ENCODE measurements at regions not wholly inside any gene's neighbourhood (a gene's known extent, or its start where the extent isn't known, plus 50 kb on each side); places are given as distances from the start of the nearest gene placed in this dataset.

DNA sequence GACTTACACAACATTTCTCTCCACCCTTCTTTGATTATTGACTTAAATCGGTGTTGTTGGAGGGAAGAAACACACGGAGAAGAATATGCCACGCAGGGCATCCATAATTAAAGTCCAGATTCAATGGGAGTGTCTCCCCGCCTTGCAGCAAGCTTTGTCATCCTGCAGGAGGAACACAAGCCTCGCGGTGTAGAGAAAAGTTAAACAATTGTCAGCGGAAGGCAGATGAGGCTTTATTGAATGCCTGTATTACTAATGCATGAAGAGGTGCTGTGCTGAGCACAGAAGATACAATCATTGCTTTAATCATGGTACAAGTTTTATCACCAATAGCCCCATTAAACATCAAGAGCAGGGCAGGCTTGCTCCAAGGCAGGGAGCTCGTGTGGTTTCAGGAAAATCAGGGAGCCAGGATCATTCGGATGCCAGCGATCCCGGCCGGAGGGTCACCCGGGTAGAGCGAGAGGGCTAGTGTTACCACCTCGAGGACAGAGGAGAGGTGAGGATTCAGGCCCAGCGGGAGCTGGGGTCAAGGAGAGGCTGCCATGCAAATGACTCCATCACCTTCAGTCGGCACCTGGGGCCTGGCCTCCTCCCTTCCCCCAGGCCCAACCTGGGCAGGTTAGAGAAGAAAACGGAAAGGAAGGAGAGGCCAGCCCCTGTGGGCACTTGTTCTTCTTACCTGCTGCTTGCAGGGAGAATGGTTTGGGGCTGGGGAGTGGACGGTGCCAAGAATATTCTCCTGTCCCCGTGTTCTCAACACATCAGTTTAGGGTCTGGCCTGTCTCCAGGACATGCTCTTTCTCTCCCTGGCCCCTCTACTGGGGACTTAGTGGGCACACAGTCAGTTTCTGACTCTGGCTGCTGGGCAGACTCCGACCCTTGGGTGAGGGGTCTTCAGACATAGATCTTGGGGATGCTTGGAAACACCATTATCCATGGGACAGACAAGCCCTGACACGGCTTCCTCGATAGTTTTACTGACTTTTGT, 289.5 kb downstream of the IRX2 start:
- no peaks in the 10 kb centered on the region for H3K36me3 ChIP-seq
- H3K4me1 ChIP-seq: no peaks in the 10 kb centered on the region
- H3K4me3 ChIP-seq: no peak overlapping the region
- H3K27me3 ChIP-seq: no peaks in the 10 kb centered on the region
- TF ChIP-seq, protein P1, sequence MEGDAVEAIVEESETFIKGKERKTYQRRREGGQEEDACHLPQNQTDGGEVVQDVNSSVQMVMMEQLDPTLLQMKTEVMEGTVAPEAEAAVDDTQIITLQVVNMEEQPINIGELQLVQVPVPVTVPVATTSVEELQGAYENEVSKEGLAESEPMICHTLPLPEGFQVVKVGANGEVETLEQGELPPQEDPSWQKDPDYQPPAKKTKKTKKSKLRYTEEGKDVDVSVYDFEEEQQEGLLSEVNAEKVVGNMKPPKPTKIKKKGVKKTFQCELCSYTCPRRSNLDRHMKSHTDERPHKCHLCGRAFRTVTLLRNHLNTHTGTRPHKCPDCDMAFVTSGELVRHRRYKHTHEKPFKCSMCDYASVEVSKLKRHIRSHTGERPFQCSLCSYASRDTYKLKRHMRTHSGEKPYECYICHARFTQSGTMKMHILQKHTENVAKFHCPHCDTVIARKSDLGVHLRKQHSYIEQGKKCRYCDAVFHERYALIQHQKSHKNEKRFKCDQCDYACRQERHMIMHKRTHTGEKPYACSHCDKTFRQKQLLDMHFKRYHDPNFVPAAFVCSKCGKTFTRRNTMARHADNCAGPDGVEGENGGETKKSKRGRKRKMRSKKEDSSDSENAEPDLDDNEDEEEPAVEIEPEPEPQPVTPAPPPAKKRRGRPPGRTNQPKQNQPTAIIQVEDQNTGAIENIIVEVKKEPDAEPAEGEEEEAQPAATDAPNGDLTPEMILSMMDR (IDR thresholded peaks at IDR 0.05): no peak
- no peak overlapping the region for H3K27ac ChIP-seq
- no peaks in the 10 kb centered on the region for H3K9me3 ChIP-seq
- no peak for DNase-seq
- intact Hi-C loops (cut with DNase I; ENCODE audit: low total_unique reads): no loop called here

DNA sequence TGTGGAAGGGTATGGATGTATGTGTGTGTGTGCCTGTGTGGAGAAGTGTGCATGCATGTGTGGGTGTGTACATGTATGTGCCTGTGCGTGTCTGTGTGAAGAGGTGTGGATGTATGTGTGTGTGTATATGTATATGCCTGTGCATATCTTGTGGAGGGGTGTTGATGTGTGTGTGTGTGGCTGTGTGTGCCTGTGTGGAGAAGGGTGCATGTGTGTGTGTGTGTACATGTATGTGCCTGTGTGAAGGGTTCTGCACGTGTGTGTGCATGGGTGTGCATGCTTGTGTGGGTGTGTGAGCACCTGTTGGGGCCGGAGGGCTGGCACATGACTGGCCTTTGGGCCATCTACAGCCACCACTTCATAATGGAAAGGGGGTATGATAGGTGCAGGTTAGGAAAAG, 291.4 kb downstream of the IRX2 start:
- intact Hi-C loops (cut with DNase I; ENCODE audit: low total_unique reads): no loop called here
- H3K27ac ChIP-seq: no peak overlapping the region
- H3K4me3 ChIP-seq: no peak overlapping the region
- H3K27me3 ChIP-seq: no peaks in the 10 kb centered on the region
- no peaks in the 10 kb centered on the region for H3K4me1 ChIP-seq
- no peaks in the 10 kb centered on the region for H3K36me3 ChIP-seq
- TF ChIP-seq, protein P1 (IDR thresholded peaks at IDR 0.05): no peak
- DNase-seq: no peak
- H3K9me3 ChIP-seq: no peaks in the 10 kb centered on the region

DNA sequence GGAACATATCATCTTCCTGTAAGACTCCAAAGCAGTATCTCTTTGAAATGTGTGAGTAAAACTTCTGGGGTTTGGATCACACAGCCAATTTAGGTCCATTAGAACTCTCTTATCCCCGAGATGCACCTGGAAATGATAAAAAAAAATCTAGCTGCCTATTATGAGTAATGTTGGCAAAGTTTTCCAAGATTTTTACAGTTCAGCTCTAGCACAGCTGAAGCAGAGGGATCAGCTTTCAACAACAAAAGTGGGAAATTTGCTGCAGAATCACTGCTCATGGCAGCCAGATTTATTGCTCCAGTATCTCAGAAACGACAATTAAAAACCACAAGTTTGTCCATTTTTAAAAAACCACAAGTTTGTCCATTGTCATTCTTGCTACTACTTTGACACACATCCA, 292.2 kb downstream of the IRX2 start:
- Histone ChIP-seq H3K4me1 (no peaks in the 10 kb centered on the region), H3K4me3 (no peak overlapping the region), H3K9me3 (no peaks in the 10 kb centered on the region), H3K36me3 (no peaks in the 10 kb centered on the region), H3K27ac (no peak overlapping the region), H3K27me3 (no peaks in the 10 kb centered on the region)
- DNase-seq: no peak
- TF ChIP-seq, protein P1 (IDR thresholded peaks at IDR 0.05): no peak
- intact Hi-C loops (cut with DNase I; ENCODE audit: low total_unique reads): no loop called here

DNA sequence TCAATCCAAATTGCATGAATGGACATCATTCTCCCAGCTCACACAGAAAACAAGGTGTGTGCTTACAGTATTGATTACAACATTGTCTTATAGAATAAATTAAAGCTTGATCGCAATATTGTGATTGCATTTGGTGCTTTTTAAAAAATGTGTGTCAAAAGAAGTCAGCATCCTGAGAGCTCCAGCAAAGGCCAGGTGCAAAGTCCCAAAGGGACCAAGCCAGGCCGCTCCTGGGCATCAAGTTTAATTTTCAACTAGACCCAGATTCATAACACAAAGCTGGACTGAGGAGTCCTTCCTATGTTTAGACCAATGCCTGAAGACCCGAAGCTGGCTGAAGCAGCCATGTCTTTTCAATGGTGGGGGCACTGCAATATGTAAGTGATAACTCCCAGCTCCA, 295.6 kb downstream of the IRX2 start:
- no peak overlapping the region for H3K27ac ChIP-seq
- no peaks in the 10 kb centered on the region for H3K36me3 ChIP-seq
- DNase-seq: no peak
- no peaks in the 10 kb centered on the region for H3K4me1 ChIP-seq
- TF ChIP-seq, protein P1 (IDR thresholded peaks at IDR 0.05): no peak
- no peaks in the 10 kb centered on the region for H3K9me3 ChIP-seq
- intact Hi-C loops (cut with DNase I; ENCODE audit: low total_unique reads): no loop called here
- H3K4me3 ChIP-seq: no peak overlapping the region
- no peaks in the 10 kb centered on the region for H3K27me3 ChIP-seq

DNA sequence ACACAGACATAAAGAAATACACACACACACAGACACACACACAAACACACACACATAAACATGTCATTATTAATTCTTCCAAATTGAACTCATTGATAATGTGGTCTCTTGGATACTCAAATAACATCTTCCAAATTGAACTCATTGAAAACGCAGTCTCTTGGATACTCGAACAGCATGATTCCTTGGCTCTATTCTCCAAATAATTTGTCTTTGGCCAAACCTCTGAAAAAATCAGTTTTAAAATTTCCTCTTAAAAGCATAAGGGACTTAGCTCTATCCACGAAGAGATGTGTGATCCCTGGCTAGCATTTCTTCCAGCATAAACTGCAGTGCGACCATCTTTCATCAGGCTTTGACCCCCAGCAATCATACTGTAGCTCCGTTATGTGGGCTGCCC, 296.6 kb downstream of the IRX2 start:
- Histone ChIP-seq H3K9me3 (no peaks in the 10 kb centered on the region), H3K27ac (no peak overlapping the region), H3K27me3 (no peaks in the 10 kb centered on the region), H3K4me3 (no peak overlapping the region), H3K36me3 (no peaks in the 10 kb centered on the region), H3K4me1 (no peaks in the 10 kb centered on the region)
- TF ChIP-seq, protein P1 (IDR thresholded peaks at IDR 0.05): no peak
- no peak for DNase-seq
- intact Hi-C loops (cut with DNase I; ENCODE audit: low total_unique reads): no loop called here

All from tibial artery (tissue), 4 donors.